Gastroesophageal sphincter (tissue), 3 donors: ENCODE measurements at regions not wholly inside any gene's neighbourhood (a gene's known extent, or its start where the extent isn't known, plus 50 kb on each side); places are given as distances from the start of the nearest gene placed in this dataset.

Experiments used
- CTCF ChIP-seq, 4 experiments: fragments of 200-600 bp in 2 of 4; fragments of 450-650 bp in 2 of 4; sonication (generic) in 1 of 4; IDR thresholded peaks; one replicate each; pipeline ENCODE4 v1.5.1; 2017 to 2019; ENCODE audit warnings: antibody characterized with exemption in 4 of 4, mild to moderate bottlenecking in 2 of 4, moderate library complexity in 2 of 4
- EP300 ChIP-seq: sonication (generic); formaldehyde crosslinking; IDR thresholded peaks from one replicate; pipeline ENCODE4 v1.6.1; 2017; ENCODE audit warnings: antibody characterized with exemption, mild to moderate bottlenecking
- POLR2A ChIP-seq, 2 donors: fragments of 450-650 bp; IDR thresholded peaks; one replicate each; pipeline ENCODE4 v1.6.1; 2017; ENCODE audit warnings: antibody characterized with exemption in 2 of 2, mild to moderate bottlenecking in 2 of 2, moderate library complexity in 1 of 2

GRCh38 chr9:78393340-78393739 is 96.4 kb downstream of the PSAT1 start:
- TF ChIP-seq POLR2A (IDR thresholded peaks at IDR 0.05) (no peak), CTCF (IDR thresholded peaks at IDR 0.05) (no peak), EP300 (no peak)
